ENCODE measurements at regions not wholly inside any gene's neighbourhood (a gene's known extent, or its start where the extent isn't known, plus 50 kb on each side); places are given as distances from the start of the nearest gene placed in this dataset.

DNA sequence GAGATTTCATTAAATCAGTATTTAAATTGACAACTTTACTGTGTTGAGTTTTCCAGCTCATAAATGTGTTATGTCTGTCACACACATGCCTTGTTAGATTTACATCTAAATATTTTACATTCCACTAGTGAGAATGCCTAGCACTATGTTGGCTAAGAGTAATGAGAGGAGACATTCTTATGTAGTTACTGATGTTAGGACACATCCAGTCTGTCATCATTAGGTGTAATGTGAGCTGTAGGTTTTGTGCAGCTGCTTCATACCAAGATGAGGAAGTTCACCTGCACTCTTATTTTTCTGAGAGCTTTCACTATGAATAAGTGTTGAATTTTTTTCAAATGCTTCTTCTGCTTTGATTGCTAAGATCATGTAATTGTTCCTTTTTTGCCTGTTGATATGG is 218.0 kb upstream of the IGFBP3 start:
- Histone ChIP-seq H3K79me1 (replicated peaks; ENCODE audit: low read length, poor library complexity, severe bottlenecking) (no peaks in the 10 kb centered on the region), H3K23ac (ENCODE audit: low read length in 2 of 2) (no peak overlapping the region), H2BK12ac (ENCODE audit: low read length in 2 of 2) (no peak overlapping the region), H3K4me3 (ENCODE audit: insufficient read depth in 1 of 2, low read depth in 1 of 2, low read length in 2 of 2) (no peak overlapping the region), H3K9me3 (ENCODE audit: control insufficient read depth, low read length) (no peaks in the 10 kb centered on the region), H4K91ac (ENCODE audit: low read length) (no peak overlapping the region), H2AK5ac (ENCODE audit: low read length, severe bottlenecking) (no peak overlapping the region), H3K14ac (ENCODE audit: low read length in 2 of 2) (no peak overlapping the region), H3K36me3 (ENCODE audit: control insufficient read depth in 1 of 2, insufficient read depth in 2 of 2, low read depth in 1 of 2, low read length in 2 of 2) (no peaks in the 10 kb centered on the region), H2BK120ac (ENCODE audit: low read depth, low read length) (no peak overlapping the region), H2BK5ac (ENCODE audit: low read depth, low read length, poor library complexity, severe bottlenecking) (no peak overlapping the region), H3K9ac (ENCODE audit: low read length) (no peak overlapping the region), H2AFZ (ENCODE audit: low read depth, low read length) (no peak overlapping the region), H3K27ac (ENCODE audit: low read length, poor library complexity, severe bottlenecking) (peak overlapping the region; percentile 78), H3K4ac (ENCODE audit: low read depth in 1 of 2, low read length in 2 of 2) (no peak overlapping the region), H2BK15ac (ENCODE audit: low read depth, poor library complexity, severe bottlenecking) (no peak overlapping the region), H3K4me1 (ENCODE audit: control insufficient read depth, insufficient read depth, low read depth, low read length) (peaks cover 3% of the 10 kb centered on the region), H4K8ac (ENCODE audit: low read length) (no peak overlapping the region), H3K4me2 (ENCODE audit: low read length, poor library complexity, severe bottlenecking) (no peak overlapping the region), H3K18ac (ENCODE audit: low read depth in 1 of 2, low read length in 2 of 2) (no peak overlapping the region), H3K27me3 (ENCODE audit: control insufficient read depth in 1 of 2, insufficient read depth in 1 of 2, low read length in 2 of 2) (no peaks in the 10 kb centered on the region)
- DNase-seq: peak; percentile 48

DNA sequence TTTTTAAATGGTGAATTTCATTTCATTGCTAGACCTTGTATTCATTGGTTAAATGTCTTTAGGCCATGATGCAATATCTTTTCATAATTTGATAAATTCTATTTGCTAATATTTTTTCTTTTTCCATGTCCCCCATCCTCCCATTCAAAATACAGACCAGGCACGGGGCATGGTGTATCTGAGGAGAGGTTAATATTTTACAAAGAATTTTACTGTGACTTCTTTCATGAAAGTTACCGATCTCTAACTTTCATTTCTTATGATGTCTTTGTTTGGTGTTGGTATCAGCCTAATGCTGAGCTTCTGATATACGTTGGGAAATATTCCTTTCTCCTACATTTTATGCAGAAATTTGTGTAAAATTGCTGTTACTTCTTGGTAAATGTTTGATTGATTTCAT is 216.7 kb upstream of the IGFBP3 start:
- Histone ChIP-seq H3K18ac (ENCODE audit: low read depth in 1 of 2, low read length in 2 of 2) (no peak overlapping the region), H3K9me3 (ENCODE audit: control insufficient read depth, low read length) (no peaks in the 10 kb centered on the region), H3K4me2 (ENCODE audit: low read length, poor library complexity, severe bottlenecking) (no peak overlapping the region), H3K4me1 (ENCODE audit: control insufficient read depth, insufficient read depth, low read depth, low read length) (peaks cover 3% of the 10 kb centered on the region), H2BK15ac (ENCODE audit: low read depth, poor library complexity, severe bottlenecking) (no peak overlapping the region), H4K91ac (ENCODE audit: low read length) (no peak overlapping the region), H3K4ac (ENCODE audit: low read depth in 1 of 2, low read length in 2 of 2) (no peak overlapping the region), H3K27me3 (ENCODE audit: control insufficient read depth in 1 of 2, insufficient read depth in 1 of 2, low read length in 2 of 2) (no peaks in the 10 kb centered on the region), H3K4me3 (ENCODE audit: insufficient read depth in 1 of 2, low read depth in 1 of 2, low read length in 2 of 2) (no peak overlapping the region), H2BK120ac (ENCODE audit: low read depth, low read length) (no peak overlapping the region), H2BK5ac (ENCODE audit: low read depth, low read length, poor library complexity, severe bottlenecking) (no peak overlapping the region), H3K14ac (ENCODE audit: low read length in 2 of 2) (no peak overlapping the region), H2AK5ac (ENCODE audit: low read length, severe bottlenecking) (no peak overlapping the region), H2BK12ac (ENCODE audit: low read length in 2 of 2) (no peak overlapping the region), H3K36me3 (ENCODE audit: control insufficient read depth in 1 of 2, insufficient read depth in 2 of 2, low read depth in 1 of 2, low read length in 2 of 2) (no peaks in the 10 kb centered on the region), H3K23ac (ENCODE audit: low read length in 2 of 2) (no peak overlapping the region), H2AFZ (ENCODE audit: low read depth, low read length) (no peak overlapping the region), H4K8ac (ENCODE audit: low read length) (no peak overlapping the region), H3K79me1 (replicated peaks; ENCODE audit: low read length, poor library complexity, severe bottlenecking) (no peaks in the 10 kb centered on the region), H3K27ac (ENCODE audit: low read length, poor library complexity, severe bottlenecking) (no peak overlapping the region), H3K9ac (ENCODE audit: low read length) (no peak overlapping the region)
- WGBS: no CpG with 5 or more reads among the region's 3 CpGs
- no peak for DNase-seq

DNA sequence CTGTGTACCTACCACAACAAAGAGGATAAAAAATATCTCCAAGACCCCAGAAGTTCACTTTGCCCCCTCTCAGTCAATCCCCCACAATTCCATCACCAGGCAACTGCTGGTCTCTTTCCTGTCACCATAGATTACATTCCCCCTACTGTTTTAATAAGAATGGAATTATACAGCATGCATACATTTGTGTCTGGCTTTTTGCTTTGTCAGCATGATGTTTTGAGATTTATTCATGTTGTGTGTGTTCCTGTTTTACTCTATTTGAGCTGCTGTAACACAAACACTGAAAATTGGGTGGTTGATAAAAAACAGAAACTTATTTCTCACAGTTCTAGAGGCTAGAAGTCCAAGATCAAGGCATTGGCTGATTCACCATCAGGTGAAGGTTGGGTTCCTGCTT is 214.5 kb upstream of the IGFBP3 start:
- no peak for DNase-seq
- Histone ChIP-seq H2BK15ac (ENCODE audit: low read depth, poor library complexity, severe bottlenecking) (no peak overlapping the region), H2BK5ac (ENCODE audit: low read depth, low read length, poor library complexity, severe bottlenecking) (no peak overlapping the region), H3K23ac (ENCODE audit: low read length in 2 of 2) (no peak overlapping the region), H3K14ac (ENCODE audit: low read length in 2 of 2) (no peak overlapping the region), H3K9me3 (ENCODE audit: control insufficient read depth, low read length) (no peaks in the 10 kb centered on the region), H3K27ac (ENCODE audit: low read length, poor library complexity, severe bottlenecking) (no peak overlapping the region), H4K8ac (ENCODE audit: low read length) (no peak overlapping the region), H3K36me3 (ENCODE audit: control insufficient read depth in 1 of 2, insufficient read depth in 2 of 2, low read depth in 1 of 2, low read length in 2 of 2) (no peaks in the 10 kb centered on the region), H2AFZ (ENCODE audit: low read depth, low read length) (no peak overlapping the region), H2BK120ac (ENCODE audit: low read depth, low read length) (no peak overlapping the region), H3K4me3 (ENCODE audit: insufficient read depth in 1 of 2, low read depth in 1 of 2, low read length in 2 of 2) (no peak overlapping the region), H2BK12ac (ENCODE audit: low read length in 2 of 2) (peak overlapping the region in 1 of 2 experiments; percentile 39), H3K4ac (ENCODE audit: low read depth in 1 of 2, low read length in 2 of 2) (no peak overlapping the region), H3K9ac (ENCODE audit: low read length) (no peak overlapping the region), H3K4me1 (ENCODE audit: control insufficient read depth, insufficient read depth, low read depth, low read length) (peaks cover 10% of the 10 kb centered on the region), H3K4me2 (ENCODE audit: low read length, poor library complexity, severe bottlenecking) (no peak overlapping the region), H2AK5ac (ENCODE audit: low read length, severe bottlenecking) (no peak overlapping the region), H3K18ac (ENCODE audit: low read depth in 1 of 2, low read length in 2 of 2) (no peak overlapping the region), H3K27me3 (ENCODE audit: control insufficient read depth in 1 of 2, insufficient read depth in 1 of 2, low read length in 2 of 2) (no peaks in the 10 kb centered on the region), H4K91ac (ENCODE audit: low read length) (no peak overlapping the region), H3K79me1 (replicated peaks; ENCODE audit: low read length, poor library complexity, severe bottlenecking) (no peaks in the 10 kb centered on the region)

DNA sequence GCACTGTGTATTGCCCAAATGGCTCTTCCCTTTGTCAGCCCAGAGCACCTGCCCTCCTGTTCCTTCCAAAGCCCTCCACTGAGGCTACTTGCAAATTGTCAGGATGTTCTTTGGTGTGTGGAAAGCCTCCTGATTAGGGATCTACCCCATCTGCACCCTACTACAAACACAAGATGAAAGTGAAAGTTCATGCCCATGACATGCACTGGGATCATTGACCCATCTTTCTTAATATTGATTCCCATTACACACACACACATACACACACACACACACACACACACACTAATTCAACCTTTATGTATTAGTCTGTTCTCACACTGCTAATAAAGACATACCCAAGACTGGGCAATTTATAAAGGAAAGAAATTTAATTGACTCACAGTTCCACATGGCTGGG is 213.7 kb upstream of the IGFBP3 start:
- Histone ChIP-seq H3K14ac (ENCODE audit: low read length in 2 of 2) (peak overlapping the region in 1 of 2 experiments; percentile 36), H3K27me3 (ENCODE audit: control insufficient read depth in 1 of 2, insufficient read depth in 1 of 2, low read length in 2 of 2) (no peaks in the 10 kb centered on the region), H3K23ac (ENCODE audit: low read length in 2 of 2) (no peak overlapping the region), H3K27ac (ENCODE audit: low read length, poor library complexity, severe bottlenecking) (no peak overlapping the region), H2BK120ac (ENCODE audit: low read depth, low read length) (peak overlapping the region; percentile 49), H3K9me3 (ENCODE audit: control insufficient read depth, low read length) (no peaks in the 10 kb centered on the region), H3K36me3 (ENCODE audit: control insufficient read depth in 1 of 2, insufficient read depth in 2 of 2, low read depth in 1 of 2, low read length in 2 of 2) (no peaks in the 10 kb centered on the region), H2BK12ac (ENCODE audit: low read length in 2 of 2) (no peak overlapping the region), H2AFZ (ENCODE audit: low read depth, low read length) (no peak overlapping the region), H4K8ac (ENCODE audit: low read length) (no peak overlapping the region), H3K9ac (ENCODE audit: low read length) (no peak overlapping the region), H3K18ac (ENCODE audit: low read depth in 1 of 2, low read length in 2 of 2) (no peak overlapping the region), H4K91ac (ENCODE audit: low read length) (no peak overlapping the region), H3K4me1 (ENCODE audit: control insufficient read depth, insufficient read depth, low read depth, low read length) (peaks cover 10% of the 10 kb centered on the region), H2BK5ac (ENCODE audit: low read depth, low read length, poor library complexity, severe bottlenecking) (no peak overlapping the region), H3K4me3 (ENCODE audit: insufficient read depth in 1 of 2, low read depth in 1 of 2, low read length in 2 of 2) (no peak overlapping the region), H3K4me2 (ENCODE audit: low read length, poor library complexity, severe bottlenecking) (no peak overlapping the region), H2AK5ac (ENCODE audit: low read length, severe bottlenecking) (peak overlapping the region; percentile 99), H3K79me1 (replicated peaks; ENCODE audit: low read length, poor library complexity, severe bottlenecking) (no peaks in the 10 kb centered on the region), H3K4ac (ENCODE audit: low read depth in 1 of 2, low read length in 2 of 2) (no peak overlapping the region), H2BK15ac (ENCODE audit: low read depth, poor library complexity, severe bottlenecking) (peak overlapping the region; percentile 26)
- DNase-seq: no peak

Measured in mesenchymal stem cell (in vitro differentiated cells and primary cell).